ENCODE measurements at regions not wholly inside any gene's neighbourhood (a gene's known extent, or its start where the extent isn't known, plus 50 kb on each side); places are given as distances from the start of the nearest gene placed in this dataset.

GRCh38 chr6:155589190-155589589, 133.6 kb upstream of the NOX3 start:
- DNase-seq (no peak), ATAC-seq (ENCODE audit: low FRiP score in 2 of 2) (no peak)
- 86 to 90% methylated on average over 2 of the region's 2 CpGs for WGBS, 2 donors
- no peaks in the 10 kb centered on the region for H3K4me1 ChIP-seq
- no peak overlapping the region for H3K4me3 ChIP-seq
- H3K27me3 ChIP-seq, result no peaks in the 10 kb centered on the region
- no peaks in the 10 kb centered on the region for H3K9me3 ChIP-seq
- no peak overlapping the region for H3K27ac ChIP-seq
- H3K36me3 ChIP-seq, result no peaks in the 10 kb centered on the region
- TF ChIP-seq CTCF (IDR thresholded peaks at IDR 0.05) (no peak), POLR2AphosphoS5 (IDR thresholded peaks at IDR 0.05) (no peak), EP300 (IDR thresholded peaks at IDR 0.05) (no peak), POLR2A (IDR thresholded peaks at IDR 0.05) (no peak)

- Histone ChIP-seq H3K36me3 (no peaks in the 10 kb centered on the region), H3K4me3 (no peak overlapping the region), H3K27ac (no peak overlapping the region), H3K27me3 (no peaks in the 10 kb centered on the region), H3K9me3 (no peaks in the 10 kb centered on the region), H3K4me1 (no peaks in the 10 kb centered on the region)
- 100% methylated on average over 1 of the region's 1 CpG for WGBS, 2 donors
- no peak for DNase-seq
- no peak for ATAC-seq (ENCODE audit: low FRiP score in 2 of 2)
- TF ChIP-seq EP300 (IDR thresholded peaks at IDR 0.05) (no peak), CTCF (IDR thresholded peaks at IDR 0.05) (no peak), POLR2A (IDR thresholded peaks at IDR 0.05) (no peak), POLR2AphosphoS5 (IDR thresholded peaks at IDR 0.05) (no peak)
Measured at GRCh38 chr6:155587817-155588216, 132.2 kb upstream of the NOX3 start.

GRCh38 chr6:155586090-155586489, 130.5 kb upstream of the NOX3 start:
- WGBS, 2 donors, result 98 to 100% methylated on average over 1 of the region's 1 CpG
- DNase-seq, result no peak
- no peaks in the 10 kb centered on the region for H3K4me1 ChIP-seq
- H3K36me3 ChIP-seq, result no peaks in the 10 kb centered on the region
- ATAC-seq (ENCODE audit: low FRiP score in 2 of 2), result no peak
- H3K27me3 ChIP-seq, result no peaks in the 10 kb centered on the region
- TF ChIP-seq EP300 (IDR thresholded peaks at IDR 0.05) (no peak), POLR2A (IDR thresholded peaks at IDR 0.05) (no peak), POLR2AphosphoS5 (IDR thresholded peaks at IDR 0.05) (no peak), CTCF (IDR thresholded peaks at IDR 0.05) (no peak)
- no peaks in the 10 kb centered on the region for H3K9me3 ChIP-seq
- H3K27ac ChIP-seq, result no peak overlapping the region
- no peak overlapping the region for H3K4me3 ChIP-seq

- Histone ChIP-seq H3K9me3 (no peaks in the 10 kb centered on the region), H3K27me3 (no peaks in the 10 kb centered on the region), H3K4me3 (no peak overlapping the region), H3K27ac (no peak overlapping the region), H3K36me3 (no peaks in the 10 kb centered on the region), H3K4me1 (no peaks in the 10 kb centered on the region)
- TF ChIP-seq CTCF (IDR thresholded peaks at IDR 0.05) (no peak), POLR2A (IDR thresholded peaks at IDR 0.05) (no peak), POLR2AphosphoS5 (IDR thresholded peaks at IDR 0.05) (no peak), EP300 (IDR thresholded peaks at IDR 0.05) (no peak)
- DNase-seq (no peak), ATAC-seq (ENCODE audit: low FRiP score in 2 of 2) (no peak)
- 58 to 79% methylated on average over 3 of the region's 3 CpGs for WGBS, 2 donors
Measured at GRCh38 chr6:155584006-155584405, 128.4 kb upstream of the NOX3 start.

All from upper lobe of left lung (tissue), 6 donors.